MM.1S (cell line): ENCODE measurements at regions not wholly inside any gene's neighbourhood (a gene's known extent, or its start where the extent isn't known, plus 50 kb on each side); places are given as distances from the start of the nearest gene placed in this dataset.

Source experiments
- DNase-seq: peaks from one replicate; pipeline ENCODE4 v3.0.0-alpha.2; 2015
- H2AFZ ChIP-seq: fragments of 300-600 bp; sonication (generic); 2 replicates; pipeline ENCODE4 v1.6.0; 2016; ENCODE audit warnings: antibody characterized with exemption, low read length
- H3F3A ChIP-seq: fragments of 300-600 bp; sonication (generic); 2 replicates; pipeline ENCODE4 v1.6.1; 2016; ENCODE audit warnings: mild to moderate bottlenecking, antibody characterized with exemption, low read length, moderate library complexity, mixed read lengths; ENCODE audit not compliant: insufficient read depth
- H3K27ac ChIP-seq: fragments of 300-600 bp; sonication (generic); 2 replicates; pipeline ENCODE4 v1.5.1; 2016; ENCODE audit warnings: mild to moderate bottlenecking, low read length
- H3K27me3 ChIP-seq: fragments of 300-600 bp; sonication (generic); replicated peaks from 2 replicates; pipeline ENCODE4 v1.6.0; 2016; ENCODE audit warnings: low read length; ENCODE audit not compliant: insufficient read depth
- H3K36me3 ChIP-seq: fragments of 300-600 bp; sonication (generic); replicated peaks from 2 replicates; pipeline ENCODE4 v1.6.1; 2016; ENCODE audit warnings: mild to moderate bottlenecking, low read length, mixed read lengths; ENCODE audit not compliant: insufficient read depth
- H3K4me1 ChIP-seq: fragments of 300-600 bp; sonication (generic); 2 replicates; pipeline ENCODE4 v1.6.1; 2016; ENCODE audit warnings: low read length, mixed read lengths
- H3K4me2 ChIP-seq: fragments of 300-600 bp; sonication (generic); 2 replicates; pipeline ENCODE4 v1.6.0; 2016; ENCODE audit warnings: low read depth, low read length
- H3K4me3 ChIP-seq: fragments of 300-600 bp; sonication (generic); 2 replicates; pipeline ENCODE4 v1.5.1; 2016; ENCODE audit warnings: low read length, mixed read lengths
- H3K79me2 ChIP-seq: fragments of 300-600 bp; sonication (generic); 2 replicates; pipeline ENCODE4 v1.6.1; 2016; ENCODE audit warnings: mixed run types, low read length, mixed read lengths
- H3K9ac ChIP-seq: fragments of 300-600 bp; sonication (generic); 2 replicates; pipeline ENCODE4 v1.6.1; 2016; ENCODE audit warnings: low read length, mixed read lengths
- H3K9me2 ChIP-seq: fragments of 300-600 bp; sonication (generic); replicated peaks from 2 replicates; pipeline ENCODE4 v1.6.1; 2016; ENCODE audit warnings: mild to moderate bottlenecking, low read length, mixed read lengths; ENCODE audit not compliant: insufficient read depth
- H3K9me3 ChIP-seq: fragments of 300-600 bp; sonication (generic); replicated peaks from 2 replicates; pipeline ENCODE4 v1.6.1; 2016; ENCODE audit warnings: mild to moderate bottlenecking, low read length, mixed read lengths; ENCODE audit not compliant: insufficient read depth
- H4K20me1 ChIP-seq: fragments of 300-600 bp; sonication (generic); 2 replicates; pipeline ENCODE4 v1.6.1; 2016; ENCODE audit warnings: mild to moderate bottlenecking, low read length, moderate library complexity, mixed read lengths; ENCODE audit not compliant: insufficient read depth
- EZH2 ChIP-seq: fragments of 300-600 bp; sonication (generic); optimal IDR thresholded peaks from 2 replicates; pipeline ENCODE3; 2017; ENCODE audit warnings: low read depth, mild to moderate bottlenecking, antibody characterized with exemption, low read length, mixed read lengths
- EZH2phosphoT487 ChIP-seq: fragments of 300-600 bp; sonication (generic); IDR thresholded peaks from 2 replicates; pipeline ENCODE4 v1.6.1; 2018; ENCODE audit warnings: antibody characterized with exemption, low read length
- TF ChIP-seq, protein P1 (sequence below): fragments of 300-600 bp; sonication (generic); IDR thresholded peaks from 2 replicates; pipeline ENCODE4 v1.5.1; 2016; ENCODE audit warnings: antibody characterized with exemption, low read length, mixed read lengths

DNA sequence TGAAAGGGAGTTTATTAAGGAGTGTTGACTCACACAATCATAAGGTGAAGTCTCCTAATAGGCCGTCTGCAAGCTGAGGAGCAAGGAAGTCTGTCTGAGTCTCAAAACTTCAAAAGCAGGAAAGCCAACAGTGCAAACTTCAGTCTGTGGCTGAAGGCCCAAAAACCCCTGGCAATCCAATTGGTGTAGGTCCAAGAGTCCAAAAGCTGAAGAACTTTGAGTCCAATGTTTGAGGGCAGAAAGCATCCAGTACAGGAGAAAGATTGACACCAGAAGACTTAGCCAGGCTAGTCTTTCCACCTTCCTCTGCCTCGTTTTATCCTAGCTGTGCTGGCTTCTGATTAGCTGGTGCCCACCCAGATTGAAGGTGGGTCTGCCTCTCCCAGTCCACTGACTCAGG is 535.2 kb downstream of the ARAP2 start:
- H3K9me2 ChIP-seq: no peaks in the 10 kb centered on the region
- no peaks in the 10 kb centered on the region for H3K36me3 ChIP-seq
- H3K9me3 ChIP-seq: no peaks in the 10 kb centered on the region
- H3K27me3 ChIP-seq: no peaks in the 10 kb centered on the region
- no peaks in the 10 kb centered on the region for H4K20me1 ChIP-seq
- no peak overlapping the region for H3K27ac ChIP-seq
- TF ChIP-seq, protein P1, sequence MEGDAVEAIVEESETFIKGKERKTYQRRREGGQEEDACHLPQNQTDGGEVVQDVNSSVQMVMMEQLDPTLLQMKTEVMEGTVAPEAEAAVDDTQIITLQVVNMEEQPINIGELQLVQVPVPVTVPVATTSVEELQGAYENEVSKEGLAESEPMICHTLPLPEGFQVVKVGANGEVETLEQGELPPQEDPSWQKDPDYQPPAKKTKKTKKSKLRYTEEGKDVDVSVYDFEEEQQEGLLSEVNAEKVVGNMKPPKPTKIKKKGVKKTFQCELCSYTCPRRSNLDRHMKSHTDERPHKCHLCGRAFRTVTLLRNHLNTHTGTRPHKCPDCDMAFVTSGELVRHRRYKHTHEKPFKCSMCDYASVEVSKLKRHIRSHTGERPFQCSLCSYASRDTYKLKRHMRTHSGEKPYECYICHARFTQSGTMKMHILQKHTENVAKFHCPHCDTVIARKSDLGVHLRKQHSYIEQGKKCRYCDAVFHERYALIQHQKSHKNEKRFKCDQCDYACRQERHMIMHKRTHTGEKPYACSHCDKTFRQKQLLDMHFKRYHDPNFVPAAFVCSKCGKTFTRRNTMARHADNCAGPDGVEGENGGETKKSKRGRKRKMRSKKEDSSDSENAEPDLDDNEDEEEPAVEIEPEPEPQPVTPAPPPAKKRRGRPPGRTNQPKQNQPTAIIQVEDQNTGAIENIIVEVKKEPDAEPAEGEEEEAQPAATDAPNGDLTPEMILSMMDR: no peak
- no peak for TF ChIP-seq EZH2
- TF ChIP-seq EZH2phosphoT487: no peak
- no peaks in the 10 kb centered on the region for H3K4me1 ChIP-seq
- H3K4me2 ChIP-seq: no peak overlapping the region
- no peak overlapping the region for H2AFZ ChIP-seq
- H3K79me2 ChIP-seq: no peaks in the 10 kb centered on the region
- no peak overlapping the region for H3K4me3 ChIP-seq
- no peak for DNase-seq
- no peaks in the 10 kb centered on the region for H3F3A ChIP-seq
- no peak overlapping the region for H3K9ac ChIP-seq

DNA sequence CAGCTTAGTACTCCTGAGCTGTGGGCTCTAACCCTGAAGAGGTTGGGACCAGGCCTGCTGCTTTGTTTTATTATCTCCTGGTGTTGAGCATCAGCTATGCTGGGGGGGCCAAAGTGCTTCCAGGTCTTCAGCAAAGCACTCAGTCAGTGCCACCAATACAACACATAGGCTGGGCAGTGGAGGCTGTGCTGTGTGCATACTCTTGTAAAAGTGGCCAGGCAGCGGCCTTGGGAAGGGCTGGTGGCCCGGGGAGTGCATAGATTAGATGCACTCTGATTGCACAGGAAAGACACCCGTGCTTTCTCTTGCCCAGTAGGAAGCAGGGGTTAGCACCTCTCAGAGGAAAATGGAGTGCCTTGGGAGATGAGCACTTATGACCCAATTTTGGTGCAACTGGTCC is 534.0 kb downstream of the ARAP2 start:
- no peaks in the 10 kb centered on the region for H3K9me2 ChIP-seq
- no peaks in the 10 kb centered on the region for H4K20me1 ChIP-seq
- H3F3A ChIP-seq: no peaks in the 10 kb centered on the region
- no peak overlapping the region for H3K4me3 ChIP-seq
- H2AFZ ChIP-seq: no peak overlapping the region
- no peaks in the 10 kb centered on the region for H3K36me3 ChIP-seq
- no peaks in the 10 kb centered on the region for H3K27me3 ChIP-seq
- H3K4me1 ChIP-seq: no peaks in the 10 kb centered on the region
- H3K9ac ChIP-seq: no peak overlapping the region
- H3K4me2 ChIP-seq: no peak overlapping the region
- H3K9me3 ChIP-seq: no peaks in the 10 kb centered on the region
- H3K79me2 ChIP-seq: no peaks in the 10 kb centered on the region
- H3K27ac ChIP-seq: no peak overlapping the region
- no peak for DNase-seq
- TF ChIP-seq EZH2 (no peak), EZH2phosphoT487 (no peak)
- TF ChIP-seq, protein P1: no peak

DNA sequence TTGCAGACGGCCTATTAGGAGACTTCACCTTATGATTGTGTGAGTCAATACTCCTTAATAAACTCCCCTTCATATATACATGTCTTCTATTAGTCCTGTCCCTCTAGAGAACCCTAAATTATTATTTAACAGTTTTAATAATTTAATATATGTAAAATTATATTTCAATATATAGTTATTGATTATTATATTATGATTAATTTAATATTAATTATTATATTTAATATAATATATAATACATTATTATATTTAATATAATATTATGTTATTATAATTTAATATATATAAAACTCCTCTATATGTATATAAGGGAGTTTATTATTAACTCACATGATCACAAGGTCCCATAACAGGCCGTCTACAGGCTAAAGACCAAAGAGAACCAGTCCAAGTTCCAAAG is 533.2 kb downstream of the ARAP2 start:
- Histone ChIP-seq H3K9me3 (no peaks in the 10 kb centered on the region), H3K9me2 (no peaks in the 10 kb centered on the region), H3K4me2 (no peak overlapping the region), H3K27me3 (no peaks in the 10 kb centered on the region), H2AFZ (no peak overlapping the region), H3K36me3 (no peaks in the 10 kb centered on the region), H3K79me2 (no peaks in the 10 kb centered on the region), H3K4me1 (no peaks in the 10 kb centered on the region), H3F3A (no peaks in the 10 kb centered on the region), H3K4me3 (no peak overlapping the region), H4K20me1 (no peaks in the 10 kb centered on the region), H3K27ac (no peak overlapping the region), H3K9ac (no peak overlapping the region)
- DNase-seq: no peak
- TF ChIP-seq EZH2 (no peak), EZH2phosphoT487 (no peak)
- TF ChIP-seq, protein P1: no peak

DNA sequence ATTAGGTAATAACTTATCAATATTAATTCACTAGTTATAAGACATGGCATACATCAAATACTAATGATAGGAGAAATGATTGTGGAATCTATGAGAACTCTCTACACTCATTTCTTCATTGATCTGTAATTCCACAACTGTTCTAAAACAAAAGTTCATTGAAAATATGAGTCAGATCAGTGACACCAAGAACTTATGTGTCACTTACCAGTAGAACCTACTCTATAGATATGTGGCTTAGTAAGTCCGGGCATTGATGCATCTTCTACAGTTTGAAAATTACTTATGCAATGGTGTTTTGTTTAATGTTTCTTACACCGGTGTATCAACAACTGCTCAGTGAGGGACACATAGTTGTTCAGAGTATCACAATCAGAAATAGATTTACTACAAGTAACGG is 520.3 kb downstream of the ARAP2 start:
- Histone ChIP-seq H3K36me3 (0 out of 2 replicates have a peak, but pooled peaks cover 3% of the 10 kb centered on the region), H3K9me3 (no peaks in the 10 kb centered on the region), H4K20me1 (no peaks in the 10 kb centered on the region), H3K9ac (no peak overlapping the region), H3K4me1 (no peaks in the 10 kb centered on the region), H3K27me3 (no peaks in the 10 kb centered on the region), H3K79me2 (no peaks in the 10 kb centered on the region), H2AFZ (no peak overlapping the region), H3K27ac (no peak overlapping the region), H3K4me2 (no peak overlapping the region), H3K4me3 (no peak overlapping the region), H3K9me2 (no peaks in the 10 kb centered on the region), H3F3A (no peaks in the 10 kb centered on the region)
- no peak for DNase-seq
- TF ChIP-seq, protein P1: no peak
- TF ChIP-seq EZH2: no peak
- no peak for TF ChIP-seq EZH2phosphoT487
